ENCODE measurements at regions not wholly inside any gene's neighbourhood (a gene's known extent, or its start where the extent isn't known, plus 50 kb on each side); places are given as distances from the start of the nearest gene placed in this dataset.

DNA sequence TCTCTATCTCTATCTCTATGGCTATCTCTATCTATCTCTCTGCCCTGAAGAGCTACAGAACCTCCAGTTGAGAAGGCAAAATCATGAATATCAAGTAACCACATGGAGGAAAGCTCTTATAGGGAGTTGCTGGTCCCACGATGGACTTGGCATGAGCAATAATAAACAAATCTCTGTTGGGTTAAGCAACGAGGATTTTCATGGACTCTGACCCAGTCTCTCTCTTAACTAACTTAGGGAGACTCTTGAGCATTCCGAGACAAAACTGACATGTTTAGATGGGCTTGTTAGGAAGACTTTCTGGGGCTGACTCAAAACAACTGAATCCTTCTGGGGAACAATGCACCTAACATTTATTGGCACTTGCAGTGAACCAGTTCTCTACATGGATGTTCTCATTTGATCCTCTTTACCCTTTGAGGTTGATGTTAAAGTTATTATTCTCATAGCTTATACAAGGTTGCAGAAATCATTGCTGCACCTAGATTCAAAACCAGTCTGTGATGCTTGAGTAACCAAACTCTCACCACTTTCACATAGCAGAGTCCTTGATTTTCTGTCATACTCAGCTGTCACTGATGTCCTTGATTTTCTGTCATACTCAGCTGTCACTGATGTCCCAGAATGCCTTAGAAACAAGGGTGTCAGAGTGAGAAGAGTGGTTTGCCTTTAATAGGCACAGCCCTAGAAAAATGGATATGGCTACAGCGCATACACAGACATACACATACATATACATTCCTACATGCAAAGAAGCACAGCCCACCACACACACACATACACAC, 354.6 kb upstream of the MAF start:
- TF ChIP-seq POLR2A (IDR thresholded peaks at IDR 0.05) (no peak), CTCF (IDR thresholded peaks at IDR 0.05) (no peak), POLR2AphosphoS5 (IDR thresholded peaks at IDR 0.05) (no peak), EP300 (IDR thresholded peaks at IDR 0.05) (no peak)
